HEK293 (cell line): ENCODE measurements at regions not wholly inside any gene's neighbourhood (a gene's known extent, or its start where the extent isn't known, plus 50 kb on each side); places are given as distances from the start of the nearest gene placed in this dataset.

Source experiments
- CTCF ChIA-PET: fragments of 350-600 bp; formaldehyde crosslinking; extraction: SDS; loops from one replicate; lab custom pipeline; 2021; ENCODE audit warnings: antibody characterized with exemption; lab: Yijun Ruan, JAX
- POLR2A ChIA-PET: fragments of 300-600 bp; formaldehyde crosslinking; extraction: SDS; loops from one replicate; lab custom pipeline; 2020; ENCODE audit warnings: antibody characterized with exemption, inconsistent platforms; lab: Yijun Ruan, JAX
- H3K27ac ChIP-seq: fragments of 200-500 bp; sonication (Bioruptor generic); 2 replicates; pipeline ENCODE4 v1.5.1; 2014; ENCODE audit warnings: low read depth, low read length, control low read depth, inconsistent platforms; ENCODE audit errors: extremely low read depth
- H3K36me3 ChIP-seq, 2 experiments: fragments of 200-500 bp in 1 of 2; sonication (Bioruptor generic) in 1 of 2; 1 replicate in 1 of 2; 2 replicates in 1 of 2; pipeline ENCODE4 v1.5.1; 2014 to 2017; ENCODE audit warnings: inconsistent platforms in 2 of 2, low read length in 2 of 2; ENCODE audit not compliant: control insufficient read depth in 2 of 2, insufficient read depth in 1 of 2
- H3K4me1 ChIP-seq: fragments of 200-500 bp; sonication (Bioruptor generic); 2 replicates; pipeline ENCODE4 v1.5.1; 2014; ENCODE audit warnings: mild to moderate bottlenecking, low read length, inconsistent platforms; ENCODE audit not compliant: control insufficient read depth, insufficient read depth
- H3K4me3 ChIP-seq: 2 replicates; pipeline ENCODE4 v1.5.1; 2011; ENCODE audit warnings: low read depth, mild to moderate bottlenecking, control low read depth, low read length, moderate library complexity
- H3K9me3 ChIP-seq: fragments of 200-500 bp; sonication (Bioruptor generic); 2 replicates; pipeline ENCODE4 v1.5.1; 2014; ENCODE audit warnings: low read depth, low read length, inconsistent platforms; ENCODE audit not compliant: control insufficient read depth, insufficient read depth
- AEBP2 ChIP-seq: fragments of 450-650 bp; formaldehyde crosslinking; IDR thresholded peaks from 2 replicates; pipeline ENCODE4 v1.5.1; 2016; ENCODE audit warnings: missing biosample characterization, missing genetic modification characterization, borderline replicate concordance
- BCL11A ChIP-seq: fragments of 450-650 bp; formaldehyde crosslinking; IDR thresholded peaks from 2 replicates; pipeline ENCODE4 v1.5.1; 2016; ENCODE audit warnings: low read depth, missing biosample characterization, missing genetic modification characterization
- BCL6B ChIP-seq: fragments of 450-650 bp; formaldehyde crosslinking; IDR thresholded peaks from 2 replicates; pipeline ENCODE4 v1.5.1; 2017; ENCODE audit warnings: missing biosample characterization, missing genetic modification characterization
- GLI2 ChIP-seq: fragments of 450-650 bp; formaldehyde crosslinking; IDR thresholded peaks from 2 replicates; pipeline ENCODE4; 2017; ENCODE audit warnings: missing biosample characterization, missing genetic modification characterization, low read depth, borderline replicate concordance
- KLF10 ChIP-seq: fragments of 450-650 bp; IDR thresholded peaks from 2 replicates; pipeline ENCODE4 v1.5.1; 2018; ENCODE audit warnings: missing biosample characterization, mild to moderate bottlenecking, missing genetic modification characterization
- KLF7 ChIP-seq: fragments of 450-650 bp; formaldehyde crosslinking; IDR thresholded peaks from 2 replicates; pipeline ENCODE4 v1.5.1; 2016; ENCODE audit warnings: missing biosample characterization, missing genetic modification characterization, borderline replicate concordance
- OSR2 ChIP-seq: fragments of 450-650 bp; formaldehyde crosslinking; IDR thresholded peaks from 2 replicates; pipeline ENCODE4 v1.5.1; 2016; ENCODE audit warnings: missing biosample characterization, missing genetic modification characterization
- TRIM28 ChIP-seq: IDR thresholded peaks from 2 replicates; pipeline ENCODE4 v1.6.1; 2011; ENCODE audit warnings: low read length, control low read depth, borderline replicate concordance
- ZBTB11 ChIP-seq: fragments of 450-650 bp; formaldehyde crosslinking; conservative IDR thresholded peaks from 2 replicates; pipeline ENCODE4 v1.5.1; 2016; ENCODE audit warnings: low read depth, missing biosample characterization, missing genetic modification characterization
- ZNF138 ChIP-seq: fragments of 450-650 bp; formaldehyde crosslinking; IDR thresholded peaks from 2 replicates; pipeline ENCODE4 v1.5.1; 2016; ENCODE audit warnings: missing biosample characterization, missing genetic modification characterization, borderline replicate concordance
- ZNF174 ChIP-seq: fragments of 450-650 bp; formaldehyde crosslinking; IDR thresholded peaks from 2 replicates; pipeline ENCODE4 v1.5.0; 2017; ENCODE audit warnings: missing biosample characterization, mild to moderate bottlenecking, missing genetic modification characterization
- ZNF175 ChIP-seq: fragments of 450-650 bp; formaldehyde crosslinking; IDR thresholded peaks from 2 replicates; pipeline ENCODE4 v1.5.1; 2016; ENCODE audit warnings: missing biosample characterization, missing genetic modification characterization
- ZNF18 ChIP-seq: fragments of 450-650 bp; formaldehyde crosslinking; IDR thresholded peaks from 2 replicates; pipeline ENCODE4 v1.5.1; 2016; ENCODE audit warnings: missing biosample characterization, missing genetic modification characterization
- ZNF214 ChIP-seq: fragments of 450-650 bp; formaldehyde crosslinking; IDR thresholded peaks from 2 replicates; pipeline ENCODE4 v1.5.1; 2017; ENCODE audit warnings: missing biosample characterization, mild to moderate bottlenecking, missing genetic modification characterization, borderline replicate concordance
- ZNF292 ChIP-seq: fragments of 450-650 bp; formaldehyde crosslinking; IDR thresholded peaks from 2 replicates; pipeline ENCODE4 v1.5.1; 2016; ENCODE audit warnings: low read depth, missing biosample characterization, missing genetic modification characterization, borderline replicate concordance
- ZNF529 ChIP-seq: fragments of 450-650 bp; formaldehyde crosslinking; IDR thresholded peaks from 2 replicates; pipeline ENCODE4 v1.5.1; 2017; ENCODE audit warnings: missing genetic modification characterization, missing biosample characterization; ENCODE audit not compliant: insufficient replicate concordance
- ZNF530 ChIP-seq: fragments of 450-650 bp; formaldehyde crosslinking; IDR thresholded peaks from 2 replicates; pipeline ENCODE4 v1.5.1; 2016; ENCODE audit warnings: low read depth, missing biosample characterization, missing genetic modification characterization
- ZNF571 ChIP-seq: fragments of 450-650 bp; formaldehyde crosslinking; IDR thresholded peaks from 2 replicates; pipeline ENCODE4 v1.5.0; 2017; ENCODE audit warnings: missing biosample characterization, missing genetic modification characterization
- ZNF623 ChIP-seq: fragments of 450-650 bp; formaldehyde crosslinking; IDR thresholded peaks from 2 replicates; pipeline ENCODE4 v1.5.1; 2016; ENCODE audit warnings: missing biosample characterization, missing genetic modification characterization
- ZNF629 ChIP-seq: fragments of 450-650 bp; formaldehyde crosslinking; IDR thresholded peaks from 2 replicates; pipeline ENCODE4 v1.5.1; 2017; ENCODE audit warnings: missing biosample characterization, missing genetic modification characterization
- ZNF785 ChIP-seq: fragments of 450-650 bp; formaldehyde crosslinking; IDR thresholded peaks from 2 replicates; pipeline ENCODE4 v1.5.1; 2016; ENCODE audit warnings: missing biosample characterization, missing genetic modification characterization

GRCh38 chr4:120329386-120329785 lies 262.7 kb upstream of the MAD2L1 start:
- H3K36me3 ChIP-seq, result no peaks in the 10 kb centered on the region
- H3K4me1 ChIP-seq, result no peaks in the 10 kb centered on the region
- no peaks in the 10 kb centered on the region for H3K9me3 ChIP-seq
- no peak overlapping the region for H3K27ac ChIP-seq
- H3K4me3 ChIP-seq, result no peak overlapping the region
- POLR2A ChIA-PET, result no interaction called here
- TF ChIP-seq BCL11A (tag by site-specific recombination) (no peak), ZNF292 (tag by site-specific recombination) (no peak), AEBP2 (tag by site-specific recombination) (no peak), ZNF530 (no peak), GLI2 (tag by site-specific recombination) (no peak), ZNF175 (no peak), OSR2 (tag by site-specific recombination) (no peak), ZNF138 (tag by site-specific recombination) (no peak), KLF10 (no peak), ZNF174 (no peak), ZNF529 (tag by site-specific recombination) (no peak), ZBTB11 (tag by site-specific recombination) (no peak), KLF7 (tag by site-specific recombination) (no peak), ZNF629 (tag by site-specific recombination) (no peak), TRIM28 (no peak), ZNF785 (tag by site-specific recombination) (no peak), ZNF571 (tag by site-specific recombination) (no peak)
- CTCF ChIA-PET, result no interaction called here

GRCh38 chr4:120327276-120327675 lies 260.6 kb upstream of the MAD2L1 start:
- no peak overlapping the region for H3K27ac ChIP-seq
- H3K36me3 ChIP-seq, result no peaks in the 10 kb centered on the region
- H3K4me1 ChIP-seq, result no peaks in the 10 kb centered on the region
- no peak overlapping the region for H3K4me3 ChIP-seq
- H3K9me3 ChIP-seq, result no peaks in the 10 kb centered on the region
- ChIA-PET POLR2A (no interaction called here), CTCF (no interaction called here)
- TF ChIP-seq ZNF18 (tag by site-specific recombination) (no peak), ZNF214 (tag by site-specific recombination) (no peak), BCL6B (tag by site-specific recombination) (no peak), ZNF623 (no peak)
